Adrenal gland (tissue), 9 donors: ENCODE measurements at regions not wholly inside any gene's neighbourhood (a gene's known extent, or its start where the extent isn't known, plus 50 kb on each side); places are given as distances from the start of the nearest gene placed in this dataset.

ENCODE experiments used
- DNase-seq, 7 donors: peaks; one replicate each; pipeline ENCODE4 v3.0.0-alpha.2; 2019 to 2020
- H3K27ac ChIP-seq, 5 donors: fragments of 200-600 bp; sonication (generic) in 4 of 5; 1 replicate in 3 of 5; 2 replicates in 2 of 5; pipeline versions ENCODE4 v1.5.1 to v1.8.0; 2016 to 2020; ENCODE audit warnings: mild to moderate bottlenecking in 1 of 5
- H3K27me3 ChIP-seq: fragments of 200-600 bp; 2 replicates; pipeline ENCODE4 v1.8.0; 2021
- H3K36me3 ChIP-seq, 2 donors: fragments of 200-600 bp; replicated peaks in 1 of 2; 1 replicate in 1 of 2; 2 replicates in 1 of 2; pipeline versions ENCODE4 v1.5.1 to v1.8.0; 2018 to 2022
- H3K4me1 ChIP-seq, 2 donors: fragments of 200-600 bp; replicated peaks in 1 of 2; 1 replicate in 1 of 2; 2 replicates in 1 of 2; pipeline versions ENCODE4 v1.5.1 to v1.8.0; 2018 to 2021
- H3K4me3 ChIP-seq, 4 donors: fragments of 200-600 bp; sonication (generic) in 3 of 4; one replicate each; pipeline ENCODE4 v1.5.1; 2016 to 2018
- H3K9me3 ChIP-seq, 3 donors: fragments of 200-600 bp; sonication (generic) in 1 of 3; replicated peaks in 1 of 3; 1 replicate in 2 of 3; 2 replicates in 1 of 3; pipeline versions ENCODE4 v1.5.1 to v1.8.0; 2016 to 2021
- POLR2A ChIP-seq, 2 donors: fragments of 450-650 bp; IDR thresholded peaks; one replicate each; pipeline ENCODE4 v1.6.1; 2017; ENCODE audit warnings: antibody characterized with exemption in 2 of 2, mild to moderate bottlenecking in 2 of 2, moderate library complexity in 1 of 2
- WGBS, 4 donors: extraction: QIAGEN DNeasy Blood & Tissue Kit in 2 of 4; methylation state at CpG; one replicate each; pipeline versions ENCODE4 v1.1.5 to v1.1.7; 2013 to 2017; 5-methylcytosine and 5-hydroxymethylcytosine counted together
- intact Hi-C, 2 donors: fragments of 100-400 bp; cut with DNase I; formaldehyde crosslinking; loops; one replicate each; pipeline versions ENCODE4 v1.14.1 to v1.15.0; 2022 to 2023
- TF ChIP-seq, protein P1 (sequence below), 6 experiments: fragments of 450-650 bp in 4 of 6; fragments of 200-600 bp in 2 of 6; sonication (generic) in 1 of 6; IDR thresholded peaks; 1 replicate in 5 of 6; 2 replicates in 1 of 6; pipeline versions ENCODE4 v1.5.1 to v1.8.0; 2016 to 2021; ENCODE audit warnings: antibody characterized with exemption in 6 of 6, mild to moderate bottlenecking in 2 of 6, moderate library complexity in 1 of 6
- donor health status: healthy with polysubstance abuse.
- donor health status: Bipolar disorder and iron deficiency.
- donor health status: DM: yes; HTN: yes; CAD: no.
- donor health status: DM: no; HTN: no; CAD: no.
- donor health status: DM: no; HTN: no; CAD: no.

- Histone ChIP-seq H3K36me3 (no peaks in the 10 kb centered on the region), H3K9me3 (no peaks in the 10 kb centered on the region), H3K27ac (no peak overlapping the region), H3K4me1 (peaks cover 0 to 4% of the 10 kb centered on the region in 2 donors), H3K27me3 (no peaks in the 10 kb centered on the region), H3K4me3 (no peak overlapping the region)
- intact Hi-C loops: loop anchor here in 1 of 2 donors (10.0 kb wide), 1 partner anchor 57 kb away; no protein-coding TSS in a partner anchor
- no peak for TF ChIP-seq POLR2A (IDR thresholded peaks at IDR 0.05)
- TF ChIP-seq, protein P1, sequence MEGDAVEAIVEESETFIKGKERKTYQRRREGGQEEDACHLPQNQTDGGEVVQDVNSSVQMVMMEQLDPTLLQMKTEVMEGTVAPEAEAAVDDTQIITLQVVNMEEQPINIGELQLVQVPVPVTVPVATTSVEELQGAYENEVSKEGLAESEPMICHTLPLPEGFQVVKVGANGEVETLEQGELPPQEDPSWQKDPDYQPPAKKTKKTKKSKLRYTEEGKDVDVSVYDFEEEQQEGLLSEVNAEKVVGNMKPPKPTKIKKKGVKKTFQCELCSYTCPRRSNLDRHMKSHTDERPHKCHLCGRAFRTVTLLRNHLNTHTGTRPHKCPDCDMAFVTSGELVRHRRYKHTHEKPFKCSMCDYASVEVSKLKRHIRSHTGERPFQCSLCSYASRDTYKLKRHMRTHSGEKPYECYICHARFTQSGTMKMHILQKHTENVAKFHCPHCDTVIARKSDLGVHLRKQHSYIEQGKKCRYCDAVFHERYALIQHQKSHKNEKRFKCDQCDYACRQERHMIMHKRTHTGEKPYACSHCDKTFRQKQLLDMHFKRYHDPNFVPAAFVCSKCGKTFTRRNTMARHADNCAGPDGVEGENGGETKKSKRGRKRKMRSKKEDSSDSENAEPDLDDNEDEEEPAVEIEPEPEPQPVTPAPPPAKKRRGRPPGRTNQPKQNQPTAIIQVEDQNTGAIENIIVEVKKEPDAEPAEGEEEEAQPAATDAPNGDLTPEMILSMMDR (IDR thresholded peaks at IDR 0.05): no peak
- 51 to 90% (median 59%) methylated on average over 7 to 8 of the region's 8 CpGs for WGBS, 4 donors
- peak; percentile 23 to 79 (median 70) for DNase-seq
These were observed 462.7 kb upstream of the SULF2 start for GRCh38 chr20:48247961-48248360.

DNA sequence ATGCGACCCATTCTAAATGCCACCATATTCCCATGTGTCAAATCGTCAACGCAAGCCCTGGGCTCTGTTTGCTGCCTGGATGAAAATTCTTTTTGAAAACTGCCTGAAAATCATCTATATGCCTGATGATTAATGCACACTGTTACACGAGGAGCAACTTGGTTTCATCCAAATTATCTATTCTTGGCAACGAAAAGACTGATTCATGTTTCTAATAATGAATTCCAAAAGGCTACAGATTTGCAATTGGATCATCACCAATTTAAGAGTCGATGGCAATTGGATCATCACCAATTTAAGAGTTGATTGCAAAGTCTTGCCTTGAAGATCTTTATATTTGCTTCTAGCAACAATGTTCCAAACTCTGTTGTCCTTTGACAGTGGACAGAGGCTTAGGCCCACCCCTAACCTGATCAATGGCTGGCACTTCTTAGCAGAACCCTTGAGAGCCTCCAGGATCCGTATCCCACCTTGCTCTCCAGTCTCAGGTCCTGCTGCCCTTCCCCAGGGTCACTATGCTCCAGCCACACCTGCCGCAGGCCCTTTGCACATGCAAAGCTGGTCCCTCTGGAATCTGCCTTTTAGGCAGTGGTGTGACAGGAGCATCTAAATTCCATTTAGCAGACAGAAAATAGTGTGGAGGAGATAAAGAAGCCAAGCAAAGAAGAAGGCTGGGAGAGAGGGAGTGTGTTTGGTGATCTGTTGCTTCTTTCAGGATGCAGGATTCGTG lies 460.9 kb upstream of the SULF2 start:
- H3K36me3 ChIP-seq: no peaks in the 10 kb centered on the region
- H3K27ac ChIP-seq: no peak overlapping the region
- WGBS, 4 donors: 58 to 64% (median 61%) methylated on average over 9 of the region's 9 CpGs
- no peaks in the 10 kb centered on the region for H3K27me3 ChIP-seq
- H3K4me3 ChIP-seq: no peak overlapping the region
- peaks cover 0 to 4% of the 10 kb centered on the region in 2 donors for H3K4me1 ChIP-seq
- no peak for DNase-seq
- H3K9me3 ChIP-seq: no peaks in the 10 kb centered on the region
- intact Hi-C loops: loop anchor here in 1 of 2 donors (10.0 kb wide), 1 partner anchor 59 kb away; no protein-coding TSS in a partner anchor
- TF ChIP-seq, protein P1 (IDR thresholded peaks at IDR 0.05): no peak
- no peak for TF ChIP-seq POLR2A (IDR thresholded peaks at IDR 0.05)

- TF ChIP-seq, protein P1 (IDR thresholded peaks at IDR 0.05): no peak
- no peak for TF ChIP-seq POLR2A (IDR thresholded peaks at IDR 0.05)
- intact Hi-C loops: loop anchor here in 1 of 2 donors (10.0 kb wide), 1 partner anchor 62 kb away; no protein-coding TSS in a partner anchor
- 95 to 99% (median 97%) methylated on average over 8 of the region's 8 CpGs for WGBS, 4 donors
- Histone ChIP-seq H3K36me3 (no peaks in the 10 kb centered on the region), H3K4me3 (no peak overlapping the region), H3K27me3 (no peaks in the 10 kb centered on the region), H3K4me1 (peaks cover 0 to 13% of the 10 kb centered on the region in 2 donors), H3K9me3 (no peaks in the 10 kb centered on the region), H3K27ac (no peak overlapping the region)
- DNase-seq: no peak
These were observed 457.3 kb upstream of the SULF2 start for GRCh38 chr20:48242623-48243022.

GRCh38 chr20:48241482-48241881 lies 456.2 kb upstream of the SULF2 start:
- no peaks in the 10 kb centered on the region for H3K36me3 ChIP-seq
- peaks cover 0 to 13% of the 10 kb centered on the region in 2 donors for H3K4me1 ChIP-seq
- no peaks in the 10 kb centered on the region for H3K27me3 ChIP-seq
- no peak overlapping the region for H3K27ac ChIP-seq
- intact Hi-C loops: loop anchor here in 1 of 2 donors (10.0 kb wide), 1 partner anchor 63 kb away; no protein-coding TSS in a partner anchor
- DNase-seq: no peak
- H3K9me3 ChIP-seq: no peaks in the 10 kb centered on the region
- no peak overlapping the region for H3K4me3 ChIP-seq
- whole genome bisulfite sequencing, 4 donors: 83 to 94% (median 90%) methylated on average over 5 of the region's 5 CpGs
- TF ChIP-seq, protein P1 (IDR thresholded peaks at IDR 0.05): no peak
- no peak for TF ChIP-seq POLR2A (IDR thresholded peaks at IDR 0.05)
